ENCODE measurements at regions not wholly inside any gene's neighbourhood (a gene's known extent, or its start where the extent isn't known, plus 50 kb on each side); places are given as distances from the start of the nearest gene placed in this dataset.
A peak's percentile ranks its signal among the peaks of the same experiment; 100 is the strongest.

DNA sequence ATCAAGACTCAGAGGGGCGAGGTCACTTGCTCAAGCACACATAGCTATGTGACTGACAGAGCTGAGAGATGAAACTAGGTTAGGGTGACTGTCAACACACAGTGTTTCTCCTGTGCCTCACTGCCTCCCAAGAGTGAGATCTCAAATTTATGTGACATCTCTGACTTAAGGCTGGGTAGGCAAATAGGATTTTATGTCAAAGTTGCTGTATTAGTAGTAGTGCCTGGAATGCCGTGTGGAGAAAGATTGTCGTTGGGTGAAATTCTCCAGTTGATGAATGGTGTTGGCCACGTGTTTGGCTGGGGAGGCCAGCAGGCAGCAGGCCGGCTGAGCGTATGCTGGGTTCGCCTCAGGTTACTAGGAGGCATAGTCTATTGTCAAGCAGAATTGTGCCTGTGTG lies 148.3 kb upstream of the BMPER start:
- no peak for DNase-seq

DNA sequence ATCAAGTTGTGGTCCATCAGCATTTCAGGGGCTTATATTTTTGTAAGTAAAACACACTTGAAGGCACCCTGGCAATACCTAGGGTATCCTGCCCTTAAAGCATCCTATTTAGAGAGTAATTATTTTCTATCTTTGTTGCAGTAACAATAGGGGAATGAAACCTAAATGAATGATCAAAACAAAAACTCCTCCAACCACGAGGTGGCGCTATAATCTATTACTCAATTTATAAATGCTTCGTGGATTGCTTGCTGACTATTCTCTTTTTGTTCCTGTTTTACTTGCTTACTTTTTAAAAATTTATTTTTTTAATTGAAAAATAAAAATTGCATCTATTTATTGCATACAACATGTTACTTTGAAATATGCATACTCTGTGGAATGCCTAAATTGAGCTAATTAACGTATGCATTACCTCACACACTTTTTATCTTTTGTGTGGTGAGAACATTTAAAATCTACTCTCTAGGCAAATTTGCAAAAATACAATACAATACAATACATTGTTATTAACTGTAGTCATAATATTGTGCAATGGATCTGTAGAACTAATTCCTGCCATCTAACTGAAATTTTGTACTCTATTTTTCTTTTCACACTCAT lies 147.7 kb upstream of the BMPER start:
- no peak for DNase-seq

DNA sequence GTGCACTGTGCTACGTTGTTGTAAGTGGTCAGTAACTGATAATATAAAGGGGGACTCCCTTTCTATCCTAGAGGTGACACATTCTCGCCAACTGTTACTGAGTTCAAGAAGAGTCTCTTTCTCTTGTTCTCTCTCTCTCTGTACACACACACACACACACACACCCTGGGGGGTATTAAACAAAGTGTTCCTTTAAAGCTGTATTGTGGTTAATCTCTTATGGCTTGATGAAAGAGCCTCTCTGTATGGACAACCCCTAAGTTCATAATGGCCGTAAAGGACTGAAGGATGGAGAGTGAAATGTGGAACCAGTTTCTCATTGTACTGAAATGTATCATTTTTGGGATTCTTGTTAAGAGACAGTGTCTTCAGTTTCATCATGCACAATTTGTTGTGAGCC lies 145.2 kb upstream of the BMPER start:
- DNase-seq, result no peak

DNA sequence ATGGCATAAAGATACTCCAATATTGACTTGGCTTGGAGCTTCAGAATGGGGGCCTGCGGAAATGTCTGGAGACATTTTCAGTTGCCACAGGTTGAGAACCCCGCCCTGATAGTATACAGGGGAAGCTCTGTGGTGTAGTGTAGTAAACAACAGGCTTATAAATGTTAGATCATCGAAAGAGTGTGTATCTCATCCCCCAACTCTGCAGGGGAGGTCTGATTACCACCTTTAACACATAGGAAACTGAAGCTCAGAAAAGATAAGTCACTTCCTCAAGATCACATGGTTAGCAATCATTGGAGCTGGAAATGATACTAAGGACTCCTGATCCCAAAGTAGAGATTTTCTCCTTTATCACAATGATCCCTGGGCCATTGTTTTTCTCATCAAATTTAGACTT lies 144.5 kb upstream of the BMPER start:
- DNase-seq, result no peak

DNA sequence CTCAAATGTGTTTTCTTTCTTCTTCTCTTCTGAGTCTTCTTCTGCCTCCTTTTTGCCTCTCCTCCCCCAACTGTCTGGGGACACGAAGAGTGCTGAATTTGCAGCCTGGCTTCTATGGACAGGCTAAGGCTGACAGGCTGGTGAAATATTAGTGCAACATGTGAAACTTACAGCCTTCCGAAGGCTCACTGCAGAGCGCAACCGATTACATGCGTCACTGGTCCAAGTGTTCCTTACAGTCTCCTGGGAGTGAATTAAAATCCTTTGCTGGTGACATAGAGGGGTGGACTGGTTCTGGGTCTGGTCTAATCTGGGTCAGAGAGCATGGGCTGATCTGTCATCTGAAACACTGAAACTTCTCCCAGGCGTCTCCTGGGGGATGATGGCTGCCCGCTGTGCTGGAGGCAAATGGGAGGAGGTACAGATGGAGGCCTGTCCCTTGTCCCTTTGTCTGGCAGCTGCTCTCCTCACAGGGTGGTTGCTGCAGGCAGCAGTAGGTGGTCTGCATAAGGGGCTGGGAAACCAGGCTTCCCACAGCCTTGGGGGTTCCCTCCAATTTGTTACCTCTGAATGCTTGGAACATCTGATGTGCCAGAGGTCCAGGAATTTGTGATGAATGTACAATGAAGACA lies 143.8 kb upstream of the BMPER start:
- peak; percentile 53 for DNase-seq

DNA sequence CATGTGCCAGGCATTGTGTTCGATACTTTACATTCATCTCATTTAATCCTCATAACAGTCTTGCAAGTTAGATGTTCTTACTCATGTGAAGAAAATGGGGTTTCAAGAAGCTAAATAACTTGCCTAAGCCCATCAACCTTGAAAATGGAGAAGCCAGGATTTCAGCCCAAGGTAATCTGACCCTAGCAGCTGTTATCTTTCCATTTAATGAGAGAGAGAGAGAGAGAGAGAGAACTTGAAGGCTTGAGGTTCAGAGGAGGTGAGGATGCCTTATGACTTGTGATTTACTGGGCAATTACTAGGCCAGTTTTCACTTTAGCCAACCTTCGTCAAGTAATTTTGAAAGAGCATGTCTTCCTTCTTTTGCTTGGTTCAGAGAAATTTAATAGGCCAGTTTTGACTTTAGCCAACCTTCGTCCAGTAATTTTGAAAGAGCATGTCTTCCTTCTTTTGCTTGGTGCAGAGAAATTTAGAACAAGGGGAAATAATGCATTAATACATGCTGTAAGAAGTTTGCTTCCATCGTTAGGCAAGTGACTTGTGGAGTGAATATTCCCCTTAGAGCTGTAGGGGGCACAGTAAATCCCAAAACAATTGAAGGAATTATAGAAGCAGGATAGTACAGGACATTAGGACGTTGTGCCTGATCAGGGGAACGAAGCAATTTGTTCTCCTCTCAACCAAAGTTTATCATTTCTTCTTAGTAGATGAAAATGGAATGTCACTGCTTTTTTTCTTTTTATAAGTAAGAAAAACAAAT lies 143.0 kb upstream of the BMPER start:
- peak; percentile 30 for DNase-seq

DNA sequence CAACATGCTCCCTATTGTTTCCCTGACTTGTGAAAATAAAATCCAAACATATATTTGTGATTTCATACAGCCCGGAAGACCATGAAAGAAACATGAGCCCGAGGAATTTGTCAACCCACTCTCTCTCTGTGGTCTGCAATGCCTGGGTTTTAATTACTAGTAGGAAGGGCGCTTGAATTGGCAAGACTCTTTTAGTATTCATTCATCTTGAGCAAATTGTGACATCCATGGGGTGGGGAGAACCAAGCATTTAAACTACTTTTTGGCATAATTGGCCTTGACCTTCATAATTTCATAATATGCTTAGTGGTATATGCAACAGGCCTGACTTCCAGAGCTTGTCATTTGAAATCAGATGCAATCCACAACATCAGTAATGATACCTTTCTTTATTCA lies 142.4 kb upstream of the BMPER start:
- no peak for DNase-seq

DNA sequence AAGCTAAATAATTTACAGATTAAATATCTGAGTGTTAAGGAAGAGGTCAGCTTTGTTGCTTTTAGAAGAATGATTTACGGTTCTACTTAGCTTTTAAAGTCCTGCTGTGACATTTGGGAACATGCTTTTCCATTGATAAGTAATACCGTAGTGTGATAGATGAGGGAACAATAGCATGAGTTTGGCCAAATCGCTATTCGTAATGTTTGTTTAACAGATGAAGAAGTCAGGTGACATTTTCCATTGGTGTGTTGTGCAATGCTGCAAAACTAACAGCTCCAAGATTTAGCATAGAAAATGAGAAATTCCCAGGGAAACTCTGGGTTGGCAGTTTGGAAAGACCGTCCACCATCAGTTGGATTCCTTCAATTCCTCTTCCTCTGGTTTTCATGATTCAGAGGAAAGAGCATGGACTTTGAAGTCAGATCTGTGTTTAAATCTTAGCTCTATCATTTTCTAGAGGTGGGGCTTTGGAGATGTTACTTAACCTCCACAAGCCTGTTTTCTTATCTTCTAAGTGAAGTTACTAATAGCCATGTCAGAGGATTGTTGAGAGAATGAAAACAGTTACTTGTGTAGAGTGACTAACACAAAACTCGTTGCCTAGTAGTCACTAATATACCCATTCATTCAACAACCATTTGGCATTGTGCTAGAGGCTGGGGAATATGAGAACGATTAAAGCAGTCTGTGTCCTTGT lies 140.4 kb upstream of the BMPER start:
- DNase-seq, result no peak

DNA sequence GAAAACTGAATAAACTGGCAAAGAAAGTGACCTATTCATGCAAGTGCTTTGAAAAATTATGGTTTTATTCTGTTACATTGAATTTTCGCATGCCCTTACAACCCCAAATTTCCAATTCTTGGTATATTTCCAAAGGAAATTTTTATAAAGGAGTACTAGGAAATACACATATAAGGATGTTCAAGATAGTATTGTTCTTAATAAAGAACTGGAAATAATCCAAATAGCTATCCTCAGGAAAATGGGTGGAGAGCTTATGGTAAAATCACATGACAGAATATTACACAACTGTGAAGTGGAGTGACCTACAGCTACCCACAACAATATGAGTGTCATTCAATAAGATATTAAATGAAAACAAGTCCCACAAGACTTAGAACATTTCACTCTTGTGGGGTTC lies 138.9 kb upstream of the BMPER start:
- DNase-seq, result no peak

DNA sequence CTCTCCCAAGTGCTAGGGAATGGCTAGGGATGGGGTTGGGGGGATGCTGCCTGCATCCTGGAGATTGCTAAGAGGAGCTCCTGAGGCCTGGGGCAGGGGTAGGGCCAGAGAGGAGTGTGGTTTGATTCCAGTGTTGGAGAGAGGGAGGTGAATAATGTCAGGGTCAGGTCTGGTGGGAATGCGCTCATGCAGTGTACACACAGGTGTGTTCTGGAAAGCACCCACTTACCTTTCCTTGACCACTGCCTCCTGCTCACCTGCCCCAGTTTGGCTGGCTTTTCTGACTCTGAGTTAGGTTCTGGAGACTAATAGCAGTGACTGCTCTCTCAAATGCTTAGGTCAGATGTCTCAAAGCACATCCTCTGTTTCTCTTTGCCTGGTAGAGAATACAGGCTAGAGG lies 135.4 kb upstream of the BMPER start:
- no peak for DNase-seq

DNA sequence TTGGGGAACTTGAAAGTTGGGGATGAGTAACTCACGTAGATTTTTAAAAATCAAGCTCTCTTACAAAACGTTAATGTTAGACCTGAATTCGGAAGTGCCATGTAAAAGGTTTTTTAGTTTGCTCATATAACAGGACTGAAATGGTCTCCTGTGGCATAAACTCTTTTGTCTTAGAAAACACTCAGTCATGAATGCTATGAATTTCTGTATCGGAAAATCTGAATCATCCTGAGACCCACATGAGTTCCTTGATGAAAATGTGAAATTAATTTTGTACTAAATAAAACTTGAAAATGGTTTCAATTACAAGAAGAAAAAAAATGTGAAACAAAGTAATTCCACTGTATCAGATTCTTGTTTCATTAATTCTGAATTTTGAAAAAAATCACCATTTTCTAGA lies 134.8 kb upstream of the BMPER start:
- no peak for DNase-seq

DNA sequence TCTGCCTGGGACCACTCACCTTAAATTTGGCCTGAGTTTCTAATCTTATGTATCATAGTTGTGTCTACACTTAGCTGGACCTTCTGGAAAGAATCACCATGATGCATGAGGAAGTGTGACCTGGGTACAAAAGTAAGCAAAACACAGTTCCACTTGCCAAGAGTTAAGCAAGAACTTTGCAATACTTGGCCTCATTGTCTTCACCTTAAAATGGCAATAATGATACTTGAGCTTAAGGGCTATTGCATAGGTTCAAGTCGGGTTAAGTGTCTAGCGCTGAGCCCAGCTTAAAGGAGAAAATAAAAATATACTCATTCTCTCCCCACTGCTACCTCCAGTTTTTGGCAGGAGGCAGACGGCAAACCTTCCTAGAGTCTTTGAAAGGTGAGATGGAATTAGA lies 133.9 kb upstream of the BMPER start:
- no peak for DNase-seq

DNA sequence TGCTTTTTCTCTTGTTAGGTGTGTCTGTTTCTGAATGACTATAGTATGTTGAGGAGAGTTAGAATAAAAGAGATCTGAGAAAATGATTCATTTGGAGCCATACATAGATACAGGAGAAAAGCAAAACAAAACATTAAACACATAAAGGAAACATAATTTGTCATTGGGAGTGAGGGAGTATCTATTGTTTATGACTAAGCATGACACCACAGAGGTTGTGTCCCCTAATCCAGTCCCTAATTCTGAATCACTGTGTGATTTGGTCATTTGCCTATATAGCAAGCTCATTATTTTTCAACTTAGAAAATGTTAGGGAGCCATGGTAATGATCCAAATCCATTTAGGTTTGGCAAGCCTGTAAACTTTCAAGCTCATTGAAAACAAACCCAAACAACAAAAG lies 132.3 kb upstream of the BMPER start:
- DNase-seq, result no peak

DNA sequence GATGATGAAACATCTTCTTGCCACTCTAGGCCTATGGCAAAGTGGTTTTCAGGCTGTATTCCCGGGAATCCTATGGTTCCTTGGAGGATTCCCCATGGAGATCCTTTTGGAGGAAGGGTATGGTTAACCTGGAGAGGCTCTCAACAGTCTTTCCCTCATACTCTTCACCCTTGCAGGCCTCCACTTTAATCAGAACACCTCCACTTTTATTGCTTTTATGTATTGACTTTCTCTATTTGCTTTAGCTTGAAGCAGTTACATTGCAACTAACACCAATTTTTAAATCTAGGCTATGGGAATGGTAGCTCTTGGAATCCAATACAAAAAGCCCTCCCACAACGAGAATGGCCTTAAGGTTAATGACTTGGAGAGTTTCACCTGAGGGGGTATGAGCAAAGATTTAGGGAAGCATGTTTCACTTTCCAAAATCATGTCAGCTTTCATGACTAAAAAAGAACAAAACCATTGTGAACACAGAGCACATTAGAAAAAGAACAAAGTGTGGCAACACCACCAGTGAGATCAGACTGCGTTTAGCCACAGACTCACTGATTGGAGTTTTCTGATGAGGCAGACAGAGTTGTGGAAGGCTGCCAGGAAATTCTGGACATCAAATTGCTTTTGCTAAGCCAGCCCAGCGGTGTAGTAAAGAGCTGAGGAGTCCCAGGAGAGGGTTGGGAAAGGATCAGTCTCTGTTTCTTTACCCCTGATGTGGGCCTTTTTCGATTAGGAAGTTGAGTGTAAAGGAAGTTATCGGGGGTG lies 130.4 kb upstream of the BMPER start:
- no peak for DNase-seq

DNA sequence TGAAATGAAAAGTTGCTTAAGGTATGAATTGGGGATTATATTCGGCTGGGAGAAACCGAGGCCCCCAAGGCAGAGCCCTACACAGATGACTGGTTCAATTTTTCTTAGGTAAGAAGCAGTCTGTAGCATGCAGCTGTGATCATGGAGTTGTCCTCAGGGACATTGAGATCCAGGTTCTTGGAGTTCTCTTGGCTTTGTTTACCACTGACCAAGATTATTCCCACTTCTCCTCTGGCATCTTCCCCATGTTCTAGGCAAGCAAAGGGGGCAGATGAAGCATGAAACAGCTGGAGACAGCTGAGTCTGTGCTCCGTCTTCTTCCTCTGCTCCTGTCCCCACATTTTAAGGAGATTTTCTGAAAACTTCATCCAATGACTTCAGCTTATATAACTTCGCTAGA lies 129.5 kb upstream of the BMPER start:
- DNase-seq, result no peak

DNA sequence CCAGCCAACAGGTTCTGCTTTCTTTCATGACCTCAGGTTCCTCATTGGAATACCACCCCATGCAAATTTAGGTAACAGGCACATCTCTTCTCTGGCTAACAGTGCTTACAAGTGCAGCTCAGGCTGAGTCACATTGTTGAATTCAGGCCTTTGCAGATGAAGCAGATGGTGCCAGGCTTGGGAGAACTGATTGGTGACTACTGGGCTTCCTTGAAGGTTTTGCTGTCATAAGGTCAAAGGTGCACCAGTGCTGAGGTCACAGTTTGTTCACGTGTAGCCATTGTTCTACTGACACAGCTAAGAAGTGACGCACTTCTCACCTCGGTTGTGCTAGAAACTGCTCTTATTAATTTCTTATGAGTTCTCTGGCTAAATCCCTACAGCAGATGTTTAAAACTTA lies 128.6 kb upstream of the BMPER start:
- DNase-seq, result no peak

DNA sequence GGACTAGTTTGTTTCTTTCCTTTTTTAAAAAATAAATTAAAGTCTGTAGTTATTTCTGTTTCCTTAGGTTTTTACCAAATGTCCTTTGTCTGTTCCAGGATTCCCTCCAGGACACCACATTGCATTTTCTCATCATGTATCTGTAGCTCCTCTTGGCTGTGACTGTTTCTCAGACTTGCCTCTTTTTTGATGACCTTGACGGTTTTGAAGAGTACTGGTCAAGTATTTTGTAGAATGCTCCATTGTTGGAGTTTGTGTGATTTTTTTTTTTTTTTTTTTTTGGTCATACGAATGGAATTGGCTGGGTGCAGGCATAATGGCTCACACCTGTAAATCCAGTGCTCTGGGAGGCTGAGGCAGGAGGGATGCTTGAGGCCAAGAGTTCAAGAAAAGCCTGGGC lies 127.1 kb upstream of the BMPER start:
- no peak for DNase-seq

DNA sequence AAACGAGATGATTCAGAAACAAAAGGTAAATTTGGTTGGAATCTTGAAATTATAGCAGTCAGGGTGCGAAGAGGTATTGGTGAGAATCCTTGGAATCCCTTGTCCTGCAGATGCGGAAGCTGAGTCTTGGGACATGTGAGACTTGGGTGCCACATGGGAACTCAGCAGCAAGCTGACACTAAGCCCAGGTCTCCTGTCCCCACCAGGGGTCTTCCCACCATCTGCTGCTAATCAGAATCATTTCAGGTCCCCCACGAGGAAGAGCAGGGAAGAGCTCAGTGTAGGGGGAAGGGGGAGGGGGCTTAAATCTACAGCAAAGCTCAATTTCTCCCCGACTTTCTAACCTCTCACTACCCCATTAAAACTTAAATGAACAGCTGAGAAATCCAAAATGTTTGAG lies 126.1 kb upstream of the BMPER start:
- no peak for DNase-seq

DNA sequence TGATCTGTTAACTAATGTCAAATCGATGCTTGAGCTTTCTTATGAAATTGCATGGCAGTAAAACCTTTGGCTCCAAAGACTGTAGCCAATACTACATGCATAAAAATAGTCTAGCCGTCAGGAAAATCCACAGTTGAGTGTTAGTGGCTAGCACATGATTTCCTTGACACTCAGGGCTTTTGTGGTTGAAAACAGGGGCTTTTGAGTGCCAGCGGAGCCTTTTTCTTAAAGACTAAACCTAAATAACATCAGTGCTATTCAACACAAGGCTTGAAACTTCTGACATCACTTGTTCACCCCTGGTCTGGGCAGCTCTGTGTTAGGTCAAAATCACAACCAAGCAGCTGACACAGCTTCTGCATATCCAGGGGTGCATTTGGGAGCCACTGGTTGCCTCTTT lies 124.2 kb upstream of the BMPER start:
- DNase-seq, result no peak

DNA sequence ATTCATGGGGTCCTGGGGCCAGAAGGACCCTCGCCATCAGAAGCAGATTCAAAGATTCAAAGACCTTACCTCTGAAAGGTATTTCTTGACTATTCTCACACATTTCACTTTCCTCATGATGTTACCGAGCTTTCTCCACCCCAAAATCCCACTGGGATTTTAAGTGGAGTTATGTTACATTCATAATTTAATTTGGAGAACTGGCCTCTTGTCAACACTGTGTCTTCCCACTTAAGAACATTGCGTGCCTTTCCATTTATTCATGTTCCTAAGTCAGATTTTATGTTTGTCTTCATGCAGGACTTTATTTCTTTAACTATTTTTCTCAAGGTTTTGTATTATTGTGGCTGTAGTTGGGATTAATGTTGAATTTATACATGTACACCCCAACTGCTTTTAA lies 123.5 kb upstream of the BMPER start:
- DNase-seq, result no peak

DNA sequence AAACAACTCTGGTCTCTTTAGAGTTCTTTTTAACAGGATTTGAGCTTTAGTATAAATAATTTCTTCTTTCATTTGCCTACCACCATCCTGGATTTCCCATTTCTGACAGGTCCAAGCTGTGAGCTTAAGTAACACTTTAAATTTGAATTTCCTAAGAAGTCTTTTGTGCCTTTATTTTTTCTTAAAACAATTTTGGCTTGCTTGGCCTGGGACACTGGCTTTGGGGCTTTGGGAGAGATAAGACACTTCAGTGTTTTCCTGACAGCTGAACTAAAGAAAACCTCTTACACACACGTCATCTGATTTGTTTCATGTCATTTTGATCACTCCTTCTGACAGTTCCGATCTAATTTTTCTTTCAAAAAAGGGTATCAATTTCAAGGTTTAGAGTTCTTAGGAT lies 121.3 kb upstream of the BMPER start:
- no peak for DNase-seq

DNA sequence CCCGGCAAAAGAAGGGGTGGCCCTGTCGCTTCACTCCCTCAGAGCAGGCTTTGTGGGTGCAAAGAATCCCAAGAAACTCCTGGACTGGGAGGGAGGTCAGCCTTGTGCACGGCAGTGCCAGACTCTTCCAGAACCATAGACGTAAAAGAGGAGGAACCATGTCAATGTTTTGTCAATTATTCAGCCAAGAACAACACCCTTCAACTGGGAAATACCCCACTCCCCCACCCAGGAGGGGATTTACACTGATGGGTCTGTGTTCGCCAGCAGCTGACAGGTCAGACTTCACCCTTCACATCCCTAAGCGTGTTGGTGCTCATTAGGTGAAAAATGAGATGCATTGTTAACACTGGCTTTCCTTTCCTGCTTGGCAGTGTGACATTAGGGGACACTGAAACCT lies 116.8 kb upstream of the BMPER start:
- no peak for DNase-seq
